Progenitor cell of endocrine pancreas (in vitro differentiated cells): ENCODE measurements at regions not wholly inside any gene's neighbourhood (a gene's known extent, or its start where the extent isn't known, plus 50 kb on each side); places are given as distances from the start of the nearest gene placed in this dataset.

Experiments
- DNase-seq: peaks from one replicate; pipeline ENCODE4 v3.0.0; 2021; ENCODE audit warnings: low spot score; ENCODE audit not compliant: unreplicated experiment
- H3K27ac Mint-ChIP-seq: 2 replicates; pipeline ENCODE4 v1.8.0; 2021; ENCODE audit warnings: mild to moderate bottlenecking, moderate library complexity, mixed read lengths
- H3K27me3 Mint-ChIP-seq: 2 replicates; pipeline ENCODE4 v1.8.0; 2021; ENCODE audit warnings: mixed read lengths
- H3K36me3 Mint-ChIP-seq: 2 replicates; pipeline ENCODE4 v1.8.0; 2022; ENCODE audit warnings: mixed read lengths; ENCODE audit not compliant: insufficient read depth
- H3K4me1 Mint-ChIP-seq: 2 replicates; pipeline ENCODE4 v1.8.0; 2021; ENCODE audit warnings: low read depth, mixed read lengths
- H3K4me3 Mint-ChIP-seq: 2 replicates; pipeline ENCODE4 v1.8.0; 2021; ENCODE audit warnings: low read depth, mild to moderate bottlenecking, moderate library complexity, mixed read lengths
- H3K9me3 Mint-ChIP-seq: 2 replicates; pipeline ENCODE4 v1.8.0; 2021; ENCODE audit warnings: low read depth, mixed read lengths
- TF ChIP-seq, protein P1 (sequence below): fragments of 200-600 bp; sonication (generic); IDR thresholded peaks from one replicate; pipeline ENCODE4 v1.5.0; 2021; ENCODE audit warnings: antibody characterized with exemption, mild to moderate bottlenecking; ENCODE audit not compliant: unreplicated experiment

DNA sequence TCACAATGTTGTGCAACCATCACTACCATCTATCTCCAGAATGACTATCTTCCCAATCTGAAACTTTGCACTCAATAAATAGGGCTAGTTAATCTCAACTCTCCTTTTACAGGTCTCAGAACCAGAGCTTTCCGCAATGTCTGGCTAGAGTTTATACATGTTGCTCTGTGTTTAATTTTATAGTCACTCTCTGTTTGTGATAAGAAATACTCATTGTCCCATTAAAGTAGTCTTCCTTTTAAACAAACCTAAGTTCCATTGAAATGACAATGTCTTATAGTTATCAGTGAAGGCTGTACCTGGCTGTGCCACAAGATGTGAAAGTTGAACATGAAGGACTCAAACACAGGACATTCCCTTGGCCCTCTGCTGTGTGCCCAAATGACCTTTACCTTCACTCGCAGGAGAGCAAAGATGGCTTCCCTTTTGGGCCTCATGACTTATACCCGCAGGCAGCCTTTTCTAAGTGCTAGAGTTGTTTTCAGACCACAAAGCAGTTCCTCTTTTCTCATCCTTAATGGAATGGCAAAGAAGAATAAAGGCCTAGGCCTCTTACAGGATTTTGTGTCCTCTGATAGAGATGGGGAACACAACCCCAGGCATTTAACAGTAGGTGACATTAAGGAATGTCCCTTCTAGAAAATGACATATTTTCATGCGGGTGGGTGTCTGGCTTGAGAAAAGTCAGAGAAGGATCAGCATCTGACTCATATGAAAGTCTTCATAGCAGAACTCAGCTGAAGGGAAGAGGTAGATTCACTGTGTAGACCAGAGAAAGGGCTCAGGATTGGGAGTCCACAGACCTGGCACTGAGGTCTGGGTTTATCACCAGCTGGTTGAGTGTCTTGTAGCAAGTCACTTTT lies 69.6 kb upstream of the ATP10B start:
- TF ChIP-seq, protein P1, sequence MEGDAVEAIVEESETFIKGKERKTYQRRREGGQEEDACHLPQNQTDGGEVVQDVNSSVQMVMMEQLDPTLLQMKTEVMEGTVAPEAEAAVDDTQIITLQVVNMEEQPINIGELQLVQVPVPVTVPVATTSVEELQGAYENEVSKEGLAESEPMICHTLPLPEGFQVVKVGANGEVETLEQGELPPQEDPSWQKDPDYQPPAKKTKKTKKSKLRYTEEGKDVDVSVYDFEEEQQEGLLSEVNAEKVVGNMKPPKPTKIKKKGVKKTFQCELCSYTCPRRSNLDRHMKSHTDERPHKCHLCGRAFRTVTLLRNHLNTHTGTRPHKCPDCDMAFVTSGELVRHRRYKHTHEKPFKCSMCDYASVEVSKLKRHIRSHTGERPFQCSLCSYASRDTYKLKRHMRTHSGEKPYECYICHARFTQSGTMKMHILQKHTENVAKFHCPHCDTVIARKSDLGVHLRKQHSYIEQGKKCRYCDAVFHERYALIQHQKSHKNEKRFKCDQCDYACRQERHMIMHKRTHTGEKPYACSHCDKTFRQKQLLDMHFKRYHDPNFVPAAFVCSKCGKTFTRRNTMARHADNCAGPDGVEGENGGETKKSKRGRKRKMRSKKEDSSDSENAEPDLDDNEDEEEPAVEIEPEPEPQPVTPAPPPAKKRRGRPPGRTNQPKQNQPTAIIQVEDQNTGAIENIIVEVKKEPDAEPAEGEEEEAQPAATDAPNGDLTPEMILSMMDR, result no peak
- Mint-ChIP-seq H3K36me3 (no peaks in the 10 kb centered on the region), H3K4me3 (no peak overlapping the region), H3K27me3 (no peaks in the 10 kb centered on the region), H3K27ac (peak overlapping the region; percentile 50), H3K4me1 (peaks cover 50% of the 10 kb centered on the region), H3K9me3 (peaks cover 2% of the 10 kb centered on the region)
- DNase-seq, result no peak

DNA sequence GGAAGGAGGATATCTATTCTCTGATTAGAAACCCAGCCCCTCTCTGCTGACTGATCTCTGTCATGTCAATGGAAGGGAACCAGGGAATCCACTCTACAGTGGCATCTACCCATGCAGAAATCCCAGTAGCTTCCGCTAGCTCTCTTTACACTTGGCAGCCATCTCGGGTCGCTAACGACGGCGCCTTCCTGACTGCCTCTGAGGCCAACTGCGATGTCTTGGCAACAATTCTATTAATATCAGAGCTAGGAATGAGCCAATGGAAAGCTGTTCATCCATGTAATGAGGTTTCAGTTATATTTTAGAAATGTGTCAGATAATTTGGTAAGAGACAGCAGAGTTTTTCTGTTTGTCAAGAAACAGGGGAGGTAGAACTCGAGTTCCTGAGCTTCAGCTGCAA lies 67.6 kb upstream of the ATP10B start:
- H3K27ac Mint-ChIP-seq, result no peak overlapping the region
- TF ChIP-seq, protein P1, result no peak

DNA sequence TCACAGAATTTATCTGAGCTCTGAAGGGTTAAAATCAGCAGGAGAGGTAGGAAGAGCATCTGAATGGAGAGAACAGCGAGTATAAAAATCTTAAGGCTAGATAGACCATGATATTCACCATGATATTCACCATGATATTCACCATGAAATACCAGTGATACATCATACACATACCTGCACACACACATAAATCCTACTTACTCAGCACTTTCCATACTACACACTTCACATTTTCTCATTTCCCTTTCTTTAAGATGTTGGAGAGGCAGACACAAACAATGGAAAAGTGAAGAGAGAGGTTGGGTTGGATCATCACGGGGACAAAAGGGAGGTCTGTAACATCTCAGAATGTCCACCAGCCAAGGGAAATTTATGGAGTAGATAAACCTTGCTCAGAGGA lies 66.4 kb upstream of the ATP10B start:
- DNase-seq, result no peak
- no peak overlapping the region for H3K4me3 Mint-ChIP-seq
- H3K27me3 Mint-ChIP-seq, result no peaks in the 10 kb centered on the region
- no peak overlapping the region for H3K27ac Mint-ChIP-seq
- TF ChIP-seq, protein P1, result no peak
- no peaks in the 10 kb centered on the region for H3K36me3 Mint-ChIP-seq
- H3K4me1 Mint-ChIP-seq, result peaks cover 20% of the 10 kb centered on the region
- H3K9me3 Mint-ChIP-seq, result no peaks in the 10 kb centered on the region

More for the DNA sequence above, 67.6 kb upstream of the ATP10B start:
- no peaks in the 10 kb centered on the region for H3K27me3 Mint-ChIP-seq
- no peaks in the 10 kb centered on the region for H3K9me3 Mint-ChIP-seq
- peaks cover 31% of the 10 kb centered on the region for H3K4me1 Mint-ChIP-seq
- DNase-seq, result no peak
- no peak overlapping the region for H3K4me3 Mint-ChIP-seq
- H3K36me3 Mint-ChIP-seq, result no peaks in the 10 kb centered on the region

DNA sequence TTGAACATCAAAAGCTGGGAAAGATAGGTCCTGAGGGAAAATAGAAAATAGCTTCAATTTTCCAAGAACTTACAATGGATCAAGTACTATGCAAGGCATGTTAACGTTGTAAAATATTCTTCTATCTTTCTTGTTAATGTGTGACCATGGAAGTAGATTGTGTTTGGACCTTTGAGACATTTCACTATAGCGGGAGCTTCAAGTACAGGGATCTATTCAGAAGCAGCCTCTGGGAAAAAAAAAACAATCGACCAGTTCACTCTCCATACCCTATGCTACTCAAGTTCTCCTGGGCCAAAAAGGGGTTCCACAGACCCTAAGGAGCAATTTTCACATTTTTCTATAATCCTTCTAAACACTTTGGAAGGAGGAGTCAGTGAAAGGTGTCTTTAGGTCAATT lies 54.1 kb upstream of the ATP10B start:
- TF ChIP-seq, protein P1, result no peak
- Mint-ChIP-seq H3K4me3 (no peak overlapping the region), H3K4me1 (peaks cover 24% of the 10 kb centered on the region)

DNA sequence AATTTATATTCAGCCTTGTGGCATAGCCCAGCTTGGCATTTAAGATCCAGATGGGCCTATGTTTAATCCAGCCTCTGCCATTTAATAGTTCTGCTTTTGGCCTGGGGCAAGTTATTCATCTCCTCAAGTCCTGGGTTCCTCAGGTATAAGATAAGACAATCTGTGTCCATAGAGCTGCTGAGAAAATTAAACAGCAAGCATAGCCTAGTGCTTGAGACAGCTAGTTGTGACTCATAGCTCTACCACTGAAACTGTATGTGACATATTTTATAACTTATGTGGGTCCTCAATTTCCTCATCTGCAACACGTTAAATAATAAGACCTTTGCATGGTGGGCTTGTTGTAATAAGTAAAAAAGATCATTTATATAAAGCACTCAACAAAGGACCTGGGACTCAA lies 53.3 kb upstream of the ATP10B start:
- no peaks in the 10 kb centered on the region for H3K27me3 Mint-ChIP-seq
- H3K27ac Mint-ChIP-seq, result no peak overlapping the region
- H3K36me3 Mint-ChIP-seq, result no peaks in the 10 kb centered on the region
- DNase-seq, result no peak
- no peak overlapping the region for H3K4me3 Mint-ChIP-seq
- peaks cover 24% of the 10 kb centered on the region for H3K4me1 Mint-ChIP-seq
- TF ChIP-seq, protein P1, result no peak
- no peaks in the 10 kb centered on the region for H3K9me3 Mint-ChIP-seq

More for the DNA sequence above, 54.1 kb upstream of the ATP10B start:
- H3K36me3 Mint-ChIP-seq, result no peaks in the 10 kb centered on the region
- no peak overlapping the region for H3K27ac Mint-ChIP-seq
- no peaks in the 10 kb centered on the region for H3K9me3 Mint-ChIP-seq
- no peaks in the 10 kb centered on the region for H3K27me3 Mint-ChIP-seq
- DNase-seq, result no peak
